GM18858 (cell line): ENCODE measurements at regions not wholly inside any gene's neighbourhood (a gene's known extent, or its start where the extent isn't known, plus 50 kb on each side); places are given as distances from the start of the nearest gene placed in this dataset.

ENCODE experiments used
- ATAC-seq: cut with Tn5 transposase; IDR thresholded peaks from one replicate; pipeline ENCODE4 v1.9.1; 2021; ENCODE audit not compliant: unreplicated experiment

DNA sequence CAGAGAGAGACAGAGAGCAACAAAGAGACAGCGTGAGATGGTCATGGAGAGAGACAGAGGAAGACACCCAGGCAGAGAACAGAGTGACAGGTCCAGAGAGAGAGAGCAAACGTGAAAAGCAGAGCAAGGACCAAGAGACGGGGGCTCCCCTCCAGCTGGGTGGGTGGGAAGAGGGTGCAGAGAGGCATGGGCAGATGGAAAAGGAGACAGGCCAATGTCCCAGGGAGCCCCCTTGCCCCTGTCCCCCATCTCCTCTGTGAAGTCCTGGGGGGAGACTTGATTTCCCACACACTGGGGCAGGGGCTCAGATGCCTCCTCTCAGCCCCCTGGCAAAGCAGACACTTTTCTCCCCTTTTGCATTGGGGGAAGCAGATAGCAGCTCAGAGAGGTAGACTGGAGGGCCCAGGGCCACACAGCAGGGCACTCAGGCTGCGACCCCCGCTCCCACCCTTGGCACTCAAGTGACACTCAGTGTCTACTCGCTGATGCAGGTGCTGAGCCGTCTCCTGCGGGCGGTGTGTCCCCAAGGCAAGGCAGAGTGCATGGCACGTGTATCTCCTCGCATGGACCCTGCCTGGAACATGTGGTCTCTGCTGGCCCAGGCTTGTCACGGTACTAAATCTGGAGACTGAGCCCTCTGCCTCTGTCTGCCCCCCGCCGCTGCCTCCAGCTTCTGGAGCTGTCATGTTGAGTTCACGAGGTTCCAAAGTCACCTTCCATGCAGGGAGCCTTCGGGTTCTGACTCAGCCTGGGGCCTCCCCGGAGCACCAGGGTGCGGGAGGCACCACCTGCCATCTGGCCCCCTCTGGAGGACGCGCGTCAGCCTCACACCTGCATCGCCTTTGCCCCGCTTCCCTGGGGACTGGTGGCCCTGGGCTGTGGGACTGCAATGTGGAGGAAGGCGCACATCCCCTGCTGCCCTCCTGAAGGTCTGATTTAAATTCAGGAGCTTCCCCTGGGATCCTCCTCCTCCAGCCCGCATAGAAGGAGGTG, 215.9 kb upstream of the GSE1 start:
- no peak for ATAC-seq

GRCh38 chr16:85398050-85398451, 215.1 kb upstream of the GSE1 start:
- no peak for ATAC-seq

DNA sequence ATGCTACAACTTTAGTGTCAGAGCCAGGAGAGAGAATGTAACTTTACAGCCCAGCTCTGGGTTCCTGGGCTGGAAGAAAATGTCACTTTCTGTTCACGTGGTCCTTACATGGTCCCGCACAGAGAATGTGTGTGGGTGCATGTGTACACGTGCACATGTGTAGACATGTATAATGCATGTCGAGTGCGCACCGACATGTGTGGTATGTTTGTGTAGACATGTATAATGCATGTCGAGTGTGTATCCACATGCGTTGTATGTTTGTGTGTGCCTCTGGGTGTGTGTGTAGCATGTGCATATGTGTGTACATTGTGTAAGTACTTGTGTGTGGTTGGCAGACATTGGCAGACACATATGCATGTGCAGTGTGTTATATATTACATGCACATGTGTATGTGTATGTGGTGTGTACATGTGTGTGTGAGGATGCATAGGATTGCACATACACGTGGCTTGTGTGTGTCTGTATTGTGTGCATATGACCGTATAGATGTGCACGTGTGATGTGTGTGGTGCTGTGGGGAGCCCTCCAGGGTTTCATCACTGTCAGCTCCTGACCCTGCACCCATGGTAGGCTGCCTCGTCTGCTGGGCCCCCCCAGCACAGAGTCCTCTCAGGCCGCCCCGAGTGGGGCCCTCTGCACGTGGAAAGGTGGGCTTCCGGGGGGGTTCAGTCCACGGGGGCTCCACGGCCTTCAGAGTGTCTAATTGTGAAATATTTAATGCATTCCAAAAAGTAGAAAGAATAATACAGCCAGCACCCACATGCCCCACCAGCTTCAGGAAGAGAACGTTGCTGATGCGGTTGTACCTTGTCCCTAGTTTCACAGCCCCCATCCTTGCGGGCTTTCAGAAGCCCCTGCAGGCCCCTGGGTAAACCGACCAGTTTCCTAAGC, 214.2 kb upstream of the GSE1 start:
- ATAC-seq = no peak

GRCh38 chr16:85399583-85400284, 213.4 kb upstream of the GSE1 start:
- ATAC-seq = no peak

GRCh38 chr16:85400305-85401205, 212.6 kb upstream of the GSE1 start:
- ATAC-seq = no peak

- no peak for ATAC-seq
Measured at GRCh38 chr16:85401370-85401916, 211.7 kb upstream of the GSE1 start.

DNA sequence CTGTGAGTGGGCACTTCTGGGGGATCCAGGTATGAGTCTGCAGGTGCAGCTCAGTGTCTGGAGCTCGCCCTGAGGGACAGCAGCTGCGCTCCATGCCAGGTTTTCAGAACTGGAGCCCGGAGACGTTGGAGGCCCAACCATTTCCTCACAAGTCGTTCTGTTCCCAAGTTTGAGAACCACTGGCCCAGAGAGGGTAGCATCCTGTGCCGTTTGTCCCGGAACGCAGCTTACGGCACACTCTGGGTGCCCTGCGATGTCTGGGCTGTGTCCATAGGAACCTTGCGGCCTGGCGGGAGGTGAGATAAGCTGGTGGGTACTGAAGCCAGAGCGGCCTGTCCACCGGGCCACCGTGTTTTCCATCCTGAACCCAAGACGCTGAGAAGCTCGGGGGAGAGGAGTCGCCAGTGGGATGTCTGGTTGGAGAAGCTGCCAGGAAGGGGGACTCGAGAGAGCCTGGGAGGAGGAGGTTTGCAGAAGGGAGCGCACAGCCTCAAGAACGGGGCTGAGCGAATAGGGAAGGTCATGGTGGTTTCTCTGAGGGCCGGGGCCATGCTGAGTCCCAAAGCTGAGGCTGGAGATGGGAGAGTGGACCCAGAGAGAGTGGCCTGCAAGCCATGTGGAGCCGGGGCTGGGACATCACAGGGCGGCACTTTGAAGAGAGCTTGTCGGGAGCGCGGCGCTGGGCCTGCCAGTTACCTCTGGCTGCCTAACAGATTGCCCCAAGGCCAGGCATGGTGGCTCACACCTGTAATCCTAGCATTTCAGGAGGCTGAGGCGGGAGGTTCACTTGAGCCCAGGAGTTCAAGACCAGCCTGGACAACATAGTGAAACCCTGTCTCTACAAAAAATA, 211.0 kb upstream of the GSE1 start:
- ATAC-seq = no peak

GRCh38 chr16:85402910-85403692, 210.0 kb upstream of the GSE1 start:
- no peak for ATAC-seq

- no peak for ATAC-seq
Measured at GRCh38 chr16:85403693-85404092, 209.4 kb upstream of the GSE1 start.

DNA sequence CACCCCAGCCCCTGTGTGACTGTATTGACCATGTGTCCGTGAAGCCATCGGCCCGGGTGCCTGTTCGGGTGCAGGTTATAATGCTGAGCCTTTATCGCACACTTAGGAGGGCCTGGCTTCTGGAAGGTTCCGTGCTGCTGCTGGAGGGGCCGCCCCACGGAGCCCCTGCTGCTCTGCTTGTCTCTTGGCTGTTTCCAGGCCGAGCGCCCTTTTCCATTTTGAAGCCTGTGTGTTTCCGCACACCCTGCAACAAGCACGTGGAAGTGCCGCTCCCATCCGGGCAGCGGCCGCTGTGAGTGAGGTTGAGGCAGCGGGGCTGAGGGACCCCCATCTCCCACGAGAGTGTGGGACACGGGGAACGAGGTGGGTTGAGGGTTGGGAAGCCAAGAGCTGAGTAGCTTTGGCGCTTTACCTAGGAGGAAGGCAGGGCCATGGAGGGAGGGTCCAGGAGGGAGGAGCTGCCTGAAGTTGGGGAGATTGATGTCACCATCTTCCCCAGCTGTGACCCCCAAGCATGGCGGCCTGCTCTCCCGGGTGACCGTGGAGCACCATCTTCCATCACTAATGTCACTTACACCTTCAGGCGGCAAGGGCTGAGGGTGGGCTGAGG, 200.1 kb upstream of the GSE1 start:
- ATAC-seq = no peak

- ATAC-seq = no peak
Measured at GRCh38 chr16:85413691-85414663, 199.1 kb upstream of the GSE1 start.

- ATAC-seq = no peak
Measured at GRCh38 chr16:85415196-85416090, 197.7 kb upstream of the GSE1 start.

GRCh38 chr16:85416228-85417109, 196.7 kb upstream of the GSE1 start:
- no peak for ATAC-seq

DNA sequence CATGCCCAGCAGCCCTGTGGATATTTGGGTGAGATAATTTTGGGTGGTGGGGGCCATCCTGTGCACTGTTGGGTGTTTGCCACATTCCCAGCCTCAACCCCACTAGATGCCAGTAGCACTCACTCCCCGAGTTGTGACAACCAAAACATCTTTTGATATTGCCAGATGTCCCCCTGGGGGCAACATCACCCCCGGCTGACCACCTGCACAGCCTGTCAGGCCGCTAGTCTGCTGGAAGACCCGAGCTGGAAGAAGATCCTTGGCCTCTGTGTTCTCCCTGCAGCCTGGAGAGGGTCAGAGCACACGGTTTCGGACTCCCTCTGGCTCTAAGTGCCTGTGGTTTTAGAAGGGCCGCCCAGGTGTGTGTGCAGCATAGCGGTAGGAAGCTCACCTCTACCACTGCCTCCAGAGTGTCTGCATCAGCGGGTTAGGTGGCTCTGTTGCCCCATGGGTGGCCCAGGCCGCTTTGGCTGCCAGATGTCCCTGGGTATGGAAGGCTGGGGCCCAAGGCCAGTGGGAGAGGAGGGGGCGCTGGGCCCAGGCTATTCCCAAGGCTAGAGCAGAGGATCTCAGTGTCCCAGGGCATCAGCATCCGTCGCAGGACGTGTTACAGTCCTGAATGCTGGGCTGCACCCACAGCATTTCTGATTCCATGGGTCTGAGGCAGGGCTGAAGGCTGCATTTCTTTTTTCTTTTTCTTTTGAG, 195.8 kb upstream of the GSE1 start:
- ATAC-seq = no peak
